GM13977 (cell line): ENCODE measurements at regions not wholly inside any gene's neighbourhood (a gene's known extent, or its start where the extent isn't known, plus 50 kb on each side); places are given as distances from the start of the nearest gene placed in this dataset.

Experiments
- DNase-seq: peaks from one replicate; pipeline ENCODE4 v3.0.0; 2012; ENCODE audit warnings: low spot score
- in situ Hi-C: fragments of 300-500 bp; cut with MboI; formaldehyde crosslinking; loops from one replicate; pipeline ENCODE4 v1.12.0; 2022; ENCODE audit warnings: low sequenced_read_pairs, low pct_unique_long_range_greater_than_20kb, mixed read lengths, inconsistent platforms; ENCODE audit not compliant: unreplicated experiment
- TF ChIP-seq, protein P1 (sequence below): IDR thresholded peaks from 2 replicates; pipeline ENCODE4 v1.5.1; 2012; ENCODE audit warnings: mild to moderate bottlenecking, control low read depth; ENCODE audit not compliant: insufficient read depth; ENCODE audit errors: extremely low read depth, missing control alignments

DNA sequence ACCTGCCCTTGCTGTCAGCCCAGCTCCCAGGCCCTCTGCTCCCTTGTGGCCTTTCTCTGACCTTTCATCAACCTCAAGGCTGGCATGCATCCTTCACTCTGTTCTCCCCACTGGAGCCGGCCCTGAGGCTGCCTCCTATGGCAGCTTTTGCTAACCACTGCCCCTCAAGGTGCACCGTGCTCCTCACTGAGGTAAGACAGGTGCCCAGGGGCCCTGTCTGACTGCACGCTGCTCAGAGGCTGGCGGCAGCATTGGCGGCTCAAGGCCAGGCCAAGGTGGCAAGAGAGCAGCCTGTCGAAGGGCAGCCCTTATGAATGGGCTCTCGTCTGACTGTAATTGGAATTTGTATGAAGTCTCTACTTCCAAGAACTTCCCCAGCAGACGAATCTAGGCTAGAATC lies 172.6 kb downstream of the ZNF248 start:
- TF ChIP-seq, protein P1, sequence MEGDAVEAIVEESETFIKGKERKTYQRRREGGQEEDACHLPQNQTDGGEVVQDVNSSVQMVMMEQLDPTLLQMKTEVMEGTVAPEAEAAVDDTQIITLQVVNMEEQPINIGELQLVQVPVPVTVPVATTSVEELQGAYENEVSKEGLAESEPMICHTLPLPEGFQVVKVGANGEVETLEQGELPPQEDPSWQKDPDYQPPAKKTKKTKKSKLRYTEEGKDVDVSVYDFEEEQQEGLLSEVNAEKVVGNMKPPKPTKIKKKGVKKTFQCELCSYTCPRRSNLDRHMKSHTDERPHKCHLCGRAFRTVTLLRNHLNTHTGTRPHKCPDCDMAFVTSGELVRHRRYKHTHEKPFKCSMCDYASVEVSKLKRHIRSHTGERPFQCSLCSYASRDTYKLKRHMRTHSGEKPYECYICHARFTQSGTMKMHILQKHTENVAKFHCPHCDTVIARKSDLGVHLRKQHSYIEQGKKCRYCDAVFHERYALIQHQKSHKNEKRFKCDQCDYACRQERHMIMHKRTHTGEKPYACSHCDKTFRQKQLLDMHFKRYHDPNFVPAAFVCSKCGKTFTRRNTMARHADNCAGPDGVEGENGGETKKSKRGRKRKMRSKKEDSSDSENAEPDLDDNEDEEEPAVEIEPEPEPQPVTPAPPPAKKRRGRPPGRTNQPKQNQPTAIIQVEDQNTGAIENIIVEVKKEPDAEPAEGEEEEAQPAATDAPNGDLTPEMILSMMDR = no peak
- no peak for DNase-seq
- in situ Hi-C loops = no loop called here

DNA sequence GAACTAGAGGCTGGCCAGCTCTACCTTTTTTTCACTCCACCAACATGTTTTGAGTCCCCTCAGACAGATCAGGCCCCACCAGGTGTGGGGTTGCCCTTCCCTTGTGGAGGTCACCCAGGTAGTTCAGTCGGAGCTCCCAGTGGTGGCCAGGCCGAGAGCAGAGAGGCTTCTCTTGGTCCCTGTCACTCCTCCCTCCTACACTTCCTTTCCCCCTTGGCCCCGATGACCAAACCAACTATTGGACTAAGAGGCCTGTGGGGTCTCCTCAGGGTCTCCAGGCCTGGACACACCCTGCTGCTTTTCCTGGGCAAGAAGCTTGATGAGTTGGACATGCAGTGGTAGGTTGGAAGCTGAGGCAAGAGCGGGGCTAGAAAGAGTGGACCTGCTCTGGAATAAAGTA lies 174.8 kb downstream of the ZNF248 start:
- TF ChIP-seq, protein P1 = no peak
- in situ Hi-C loops = no loop called here

DNA sequence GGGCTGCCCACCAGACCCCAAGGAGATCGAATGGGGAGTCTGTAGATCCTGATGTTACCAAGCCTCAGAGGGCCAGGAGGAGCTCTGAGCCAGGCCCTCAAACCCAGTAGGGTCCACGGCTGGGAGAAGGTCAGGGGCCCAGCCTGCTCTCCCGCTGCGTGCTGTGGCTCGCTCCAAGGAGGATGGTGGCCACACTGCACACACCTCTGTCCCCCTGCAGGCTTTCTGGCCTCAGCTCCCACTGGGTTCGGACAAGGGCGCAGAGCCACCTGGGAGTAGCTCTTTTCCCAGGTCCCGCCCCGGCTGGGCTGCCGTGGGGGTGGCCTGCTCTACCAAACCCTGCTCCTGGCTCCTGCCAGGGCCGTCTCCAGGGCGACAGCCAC lies 175.8 kb downstream of the ZNF248 start:
- in situ Hi-C loops = no loop called here

More for the DNA sequence above, 174.8 kb downstream of the ZNF248 start:
- DNase-seq = no peak

DNA sequence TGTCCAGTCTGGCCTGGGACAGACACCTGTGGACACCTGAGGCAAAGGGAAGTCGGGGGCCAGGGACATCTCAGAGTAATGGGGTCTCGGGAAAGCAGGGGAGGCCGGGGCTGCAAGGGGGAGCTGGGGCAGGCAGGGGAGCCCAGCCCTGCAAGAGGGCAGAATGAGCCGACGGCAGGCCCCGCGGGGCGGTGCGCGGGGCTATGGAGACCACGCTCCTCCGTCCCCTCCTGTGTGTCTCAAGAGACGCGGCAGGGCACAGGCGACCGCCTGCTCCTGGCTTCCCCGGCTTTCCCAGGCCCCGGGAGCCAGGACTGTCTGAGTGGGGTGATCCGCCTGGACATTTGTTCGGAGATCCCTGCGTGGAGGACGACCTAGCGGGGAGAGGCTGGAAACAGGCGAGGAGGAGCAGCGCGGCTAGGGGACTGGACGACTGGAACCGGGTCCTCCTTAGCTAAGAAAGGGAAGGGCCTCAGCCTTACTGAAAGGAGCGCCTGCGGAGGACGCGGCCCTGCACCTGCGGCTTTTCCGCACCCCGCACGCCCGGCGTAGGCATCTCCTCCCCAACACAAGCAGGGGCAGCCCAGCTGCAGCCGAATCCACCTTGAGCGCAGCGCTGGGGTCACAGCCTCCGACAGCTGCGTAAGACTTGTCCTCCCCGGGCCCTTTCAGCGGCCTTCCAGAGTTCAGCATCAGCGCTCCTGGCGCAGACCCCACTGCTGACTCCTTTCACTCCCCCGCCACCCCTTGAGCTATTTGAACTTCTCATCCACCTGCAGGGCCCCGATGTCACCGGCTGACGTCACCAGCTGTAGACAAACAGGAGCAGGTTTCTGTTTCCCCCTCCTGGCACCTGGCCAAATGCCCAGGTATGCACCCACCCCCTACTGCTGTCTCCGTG lies 176.4 kb downstream of the ZNF248 start:
- in situ Hi-C loops = no loop called here
- TF ChIP-seq, protein P1 = no peak
- no peak for DNase-seq

More for the DNA sequence above, 175.8 kb downstream of the ZNF248 start:
- DNase-seq = no peak
- TF ChIP-seq, protein P1 = no peak

DNA sequence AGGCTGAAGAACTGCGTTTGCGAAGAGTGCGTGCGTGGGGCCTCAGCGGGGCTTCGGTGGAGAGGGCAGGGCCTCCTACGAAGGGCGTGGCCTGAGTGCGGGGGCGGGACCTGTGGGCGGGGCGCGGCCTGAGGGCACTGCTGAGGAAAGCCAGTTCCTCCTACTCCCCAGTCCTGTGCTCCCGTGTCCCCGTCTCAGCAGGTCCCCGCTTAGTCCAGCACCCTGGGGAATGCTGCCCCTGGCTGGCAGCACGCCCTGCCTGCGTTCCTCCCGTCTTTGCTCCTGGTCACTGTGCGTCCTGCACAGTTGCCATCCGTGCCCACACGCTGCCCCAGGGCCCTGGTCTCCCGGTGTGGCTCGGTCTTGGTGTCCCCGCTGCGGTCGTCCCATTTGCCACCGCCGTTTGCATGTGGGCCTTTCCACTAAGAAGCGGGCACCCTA lies 177.1 kb downstream of the ZNF248 start:
- in situ Hi-C loops = no loop called here
- DNase-seq = no peak
- TF ChIP-seq, protein P1 = no peak

DNA sequence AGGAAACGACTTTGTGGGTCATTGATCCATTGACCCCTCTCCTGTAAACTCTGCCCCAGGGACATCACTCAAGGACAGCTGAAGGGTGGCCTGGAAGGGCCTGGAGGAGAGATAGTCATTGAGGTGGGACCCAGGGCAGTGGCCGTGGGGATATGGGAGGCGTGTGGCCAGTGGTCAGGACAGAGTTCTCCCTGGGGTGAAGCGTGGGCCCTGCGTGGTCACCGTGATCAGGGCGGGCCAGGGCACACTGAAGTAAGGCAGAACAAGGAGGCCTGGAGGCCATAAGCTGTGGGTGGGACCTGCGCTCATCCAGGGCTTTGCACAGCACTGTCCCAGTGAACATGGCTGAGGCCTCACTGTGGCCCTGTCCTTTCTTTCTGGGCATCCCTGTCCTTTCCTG lies 177.9 kb downstream of the ZNF248 start:
- no peak for DNase-seq
- TF ChIP-seq, protein P1 = no peak
- in situ Hi-C loops = no loop called here
